Naive thymus-derived CD4-positive, alpha-beta T cell (primary cell): ENCODE measurements at regions not wholly inside any gene's neighbourhood (a gene's known extent, or its start where the extent isn't known, plus 50 kb on each side); places are given as distances from the start of the nearest gene placed in this dataset.

Experiments used
- ATAC-seq: fragments of 150-1000 bp; cut with Tn5 transposase; 2 replicates; pipeline ENCODE4 v1.10.0; 2021; ENCODE audit warnings: mild to moderate bottlenecking, moderate library complexity
- CTCF ChIA-PET: fragments of 350-600 bp; sonication (Branson Sonifier 250); formaldehyde crosslinking; loops from one replicate; lab custom pipeline; 2021; ENCODE audit warnings: antibody characterized with exemption; lab: Charles Lee
- POLR2A ChIA-PET: fragments of 350-600 bp; sonication (Branson Sonifier 250); formaldehyde crosslinking; loops from one replicate; lab custom pipeline; 2021; ENCODE audit warnings: antibody characterized with exemption, inconsistent platforms; lab: Charles Lee
- DNase-seq, 9 donors: peaks; one replicate each; pipeline versions ENCODE4 v3.0.0 to v3.0.0-alpha.2; 2020 to 2022; ENCODE audit warnings: mixed read lengths in 1 of 9
- H3K27ac ChIP-seq: one replicate; pipeline ENCODE4 v1.7.0; 2013; ENCODE audit warnings: mild to moderate bottlenecking, low read depth, low read length, moderate library complexity
- H3K27me3 ChIP-seq, 2 donors: one replicate each; pipeline ENCODE4 v1.7.0; 2013; ENCODE audit warnings: low read length in 2 of 2, mild to moderate bottlenecking in 2 of 2, moderate library complexity in 2 of 2; ENCODE audit not compliant: control insufficient read depth in 2 of 2, insufficient read depth in 2 of 2
- H3K36me3 ChIP-seq, 3 experiments: 1 replicate in 2 of 3; 2 replicates in 1 of 3; pipeline ENCODE4 v1.7.0; 2013; ENCODE audit warnings: low read length in 3 of 3, mild to moderate bottlenecking in 3 of 3, moderate library complexity in 1 of 3; ENCODE audit not compliant: insufficient read depth in 3 of 3, control insufficient read depth in 2 of 3
- H3K4me1 ChIP-seq, 2 donors: one replicate each; pipeline ENCODE4 v1.7.0; 2013; ENCODE audit warnings: low read length in 2 of 2, mild to moderate bottlenecking in 2 of 2, moderate library complexity in 1 of 2; ENCODE audit not compliant: control insufficient read depth in 2 of 2, insufficient read depth in 2 of 2
- H3K4me3 ChIP-seq: 2 replicates; pipeline ENCODE4 v1.7.0; 2013; ENCODE audit warnings: mild to moderate bottlenecking, low read length
- H3K9me3 ChIP-seq, 3 experiments: 1 replicate in 2 of 3; 2 replicates in 1 of 3; pipeline ENCODE4 v1.7.0; 2013; ENCODE audit warnings: low read length in 3 of 3; ENCODE audit not compliant: control insufficient read depth in 2 of 3
- H3K27ac Mint-ChIP-seq, 9 donors: one replicate each; pipeline ENCODE4 v1.8.0; 2020 to 2022; ENCODE audit warnings: mixed read lengths in 9 of 9, mild to moderate bottlenecking in 8 of 9, moderate library complexity in 5 of 9, inconsistent platforms in 2 of 9
- H3K27me3 Mint-ChIP-seq, 5 donors: one replicate each; pipeline ENCODE4 v1.8.0; 2021 to 2022; ENCODE audit warnings: mixed read lengths in 5 of 5, mild to moderate bottlenecking in 1 of 5
- H3K36me3 Mint-ChIP-seq, 5 donors: one replicate each; pipeline ENCODE4 v1.8.0; 2020 to 2022; ENCODE audit warnings: mixed read lengths in 5 of 5, mild to moderate bottlenecking in 3 of 5, inconsistent platforms in 1 of 5
- H3K4me1 Mint-ChIP-seq, 7 donors: one replicate each; pipeline ENCODE4 v1.8.0; 2020 to 2022; ENCODE audit warnings: mixed read lengths in 7 of 7, mild to moderate bottlenecking in 3 of 7, inconsistent platforms in 1 of 7
- H3K4me3 Mint-ChIP-seq, 10 donors: one replicate each; pipeline ENCODE4 v1.8.0; 2020 to 2022; ENCODE audit warnings: mild to moderate bottlenecking in 10 of 10, mixed read lengths in 10 of 10, moderate library complexity in 6 of 10, inconsistent platforms in 2 of 10
- H3K9me3 Mint-ChIP-seq, 11 donors: one replicate each; pipeline ENCODE4 v1.8.0; 2020 to 2022; ENCODE audit warnings: mixed read lengths in 11 of 11, mild to moderate bottlenecking in 4 of 11, inconsistent platforms in 1 of 11, moderate library complexity in 1 of 11
- intact Hi-C, 2 donors: fragments of 100-400 bp; cut with micrococcal nuclease; formaldehyde crosslinking; loops; one replicate each; pipeline ENCODE4 v1.15.1; 2023

GRCh38 chr18:8904316-8904715 is 198.2 kb upstream of the NDUFV2 start:
- CTCF ChIA-PET = no interaction called here
- H3K4me3 ChIP-seq = no peak overlapping the region
- H3K27me3 ChIP-seq = no peaks in the 10 kb centered on the region
- intact Hi-C loops = no loop called here
- H3K27ac ChIP-seq = no peak overlapping the region
- Mint-ChIP-seq H3K27me3 (peaks cover 4 to 23% (median 17%) of the 10 kb centered on the region in 5 donors), H3K9me3 (peaks cover under 1 to 32% (median 6%) of the 10 kb centered on the region in 11 donors), H3K36me3 (peaks cover 0 to 3% (median 0%) of the 10 kb centered on the region in 5 donors), H3K4me3 (no peak overlapping the region), H3K4me1 (no peaks in the 10 kb centered on the region), H3K27ac (no peak overlapping the region)
- no peaks in the 10 kb centered on the region for H3K4me1 ChIP-seq
- peaks cover 0 to 4% (median 0%) of the 10 kb centered on the region in 3 experiments for H3K9me3 ChIP-seq
- DNase-seq (no peak), ATAC-seq (no peak)
- POLR2A ChIA-PET = no interaction called here
- H3K36me3 ChIP-seq = no peaks in the 10 kb centered on the region

GRCh38 chr18:8908792-8909510 is 193.5 kb upstream of the NDUFV2 start:
- H3K27me3 ChIP-seq = no peaks in the 10 kb centered on the region
- no peaks in the 10 kb centered on the region for H3K4me1 ChIP-seq
- no peak overlapping the region for H3K27ac ChIP-seq
- Mint-ChIP-seq H3K27ac (no peak overlapping the region), H3K9me3 (peaks cover 3 to 31% (median 13%) of the 10 kb centered on the region in 11 donors), H3K27me3 (peaks cover 0 to 6% (median 4%) of the 10 kb centered on the region in 5 donors), H3K4me1 (peaks cover 0 to 5% (median 0%) of the 10 kb centered on the region in 7 donors), H3K4me3 (no peak overlapping the region), H3K36me3 (no peaks in the 10 kb centered on the region)
- intact Hi-C loops = no loop called here
- POLR2A ChIA-PET = no interaction called here
- H3K4me3 ChIP-seq = no peak overlapping the region
- H3K9me3 ChIP-seq = peaks cover 0 to 4% (median 0%) of the 10 kb centered on the region in 3 experiments
- no peak for DNase-seq
- ATAC-seq = no peak
- CTCF ChIA-PET = no interaction called here
- no peaks in the 10 kb centered on the region for H3K36me3 ChIP-seq

- intact Hi-C loops = no loop called here
- Histone ChIP-seq H3K27me3 (no peaks in the 10 kb centered on the region), H3K4me3 (no peak overlapping the region), H3K36me3 (no peaks in the 10 kb centered on the region), H3K27ac (no peak overlapping the region), H3K9me3 (peaks cover 0 to 9% (median 0%) of the 10 kb centered on the region in 3 experiments), H3K4me1 (no peaks in the 10 kb centered on the region)
- no peak for ATAC-seq
- Mint-ChIP-seq H3K27ac (no peak overlapping the region), H3K27me3 (peaks cover 4 to 9% (median 6%) of the 10 kb centered on the region in 5 donors), H3K4me3 (no peak overlapping the region), H3K4me1 (peaks cover 0 to 5% (median 0%) of the 10 kb centered on the region in 7 donors), H3K9me3 (peaks cover 11 to 39% (median 18%) of the 10 kb centered on the region in 11 donors), H3K36me3 (peaks cover 0 to 8% (median 6%) of the 10 kb centered on the region in 5 donors)
- ChIA-PET CTCF (no interaction called here), POLR2A (no interaction called here)
- DNase-seq = no peak
These were observed 192.2 kb upstream of the NDUFV2 start for GRCh38 chr18:8910186-8910822.

- Mint-ChIP-seq H3K4me3 (no peak overlapping the region), H3K4me1 (peaks cover 0 to 5% (median 0%) of the 10 kb centered on the region in 7 donors), H3K27me3 (peaks cover 4 to 9% (median 6%) of the 10 kb centered on the region in 5 donors), H3K9me3 (peaks cover 11 to 38% (median 17%) of the 10 kb centered on the region in 11 donors), H3K36me3 (peaks cover 0 to 8% (median 6%) of the 10 kb centered on the region in 5 donors), H3K27ac (no peak overlapping the region)
- Histone ChIP-seq H3K27ac (no peak overlapping the region), H3K4me1 (no peaks in the 10 kb centered on the region), H3K4me3 (no peak overlapping the region), H3K27me3 (no peaks in the 10 kb centered on the region), H3K9me3 (peaks cover 0 to 9% (median 0%) of the 10 kb centered on the region in 3 experiments), H3K36me3 (no peaks in the 10 kb centered on the region)
- no peak for ATAC-seq
- intact Hi-C loops = no loop called here
- ChIA-PET POLR2A (no interaction called here), CTCF (no interaction called here)
- DNase-seq = no peak
These were observed 191.7 kb upstream of the NDUFV2 start for GRCh38 chr18:8910843-8911242.

GRCh38 chr18:8911408-8912340 is 190.8 kb upstream of the NDUFV2 start:
- Mint-ChIP-seq H3K4me3 (no peak overlapping the region), H3K4me1 (peaks cover 0 to 7% (median 0%) of the 10 kb centered on the region in 7 donors), H3K9me3 (peaks cover 11 to 38% (median 15%) of the 10 kb centered on the region in 11 donors), H3K36me3 (peaks cover 0 to 8% (median 6%) of the 10 kb centered on the region in 5 donors), H3K27me3 (peaks cover 3 to 9% (median 4%) of the 10 kb centered on the region in 5 donors), H3K27ac (no peak overlapping the region)
- intact Hi-C loops = no loop called here
- no peak overlapping the region for H3K4me3 ChIP-seq
- no peaks in the 10 kb centered on the region for H3K36me3 ChIP-seq
- DNase-seq (no peak), ATAC-seq (no peak)
- H3K27ac ChIP-seq = no peak overlapping the region
- peaks cover 0 to 9% (median 0%) of the 10 kb centered on the region in 3 experiments for H3K9me3 ChIP-seq
- H3K27me3 ChIP-seq = no peaks in the 10 kb centered on the region
- POLR2A ChIA-PET = no interaction called here
- CTCF ChIA-PET = no interaction called here
- H3K4me1 ChIP-seq = no peaks in the 10 kb centered on the region
